ENCODE measurements at regions not wholly inside any gene's neighbourhood (a gene's known extent, or its start where the extent isn't known, plus 50 kb on each side); places are given as distances from the start of the nearest gene placed in this dataset.

DNA sequence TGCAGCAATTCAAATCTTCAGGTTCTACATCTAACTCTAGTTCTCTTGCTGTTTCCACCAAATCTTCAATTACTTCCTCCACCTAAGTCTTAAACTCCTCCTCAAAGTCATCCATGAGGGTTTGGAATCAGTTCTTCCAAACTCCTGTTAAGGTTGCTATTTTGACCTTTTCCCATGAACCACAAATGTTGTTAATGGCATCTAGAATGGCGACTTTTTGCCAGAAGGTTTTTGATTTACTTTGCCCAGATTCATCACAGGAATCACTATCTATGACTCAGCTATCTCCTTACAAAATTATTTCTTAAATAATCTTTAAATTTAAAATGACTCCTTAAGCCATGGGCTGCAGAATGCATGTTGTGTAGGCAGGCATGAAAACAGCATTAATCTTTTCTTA lies 368.9 kb upstream of the TNP1 start:
- TF ChIP-seq ARNT (IDR thresholded peaks at IDR 0.05) (no peak), TARDBP (IDR thresholded peaks at IDR 0.05) (no peak), SUZ12 (IDR thresholded peaks at IDR 0.05) (no peak), ZNF384 (IDR thresholded peaks at IDR 0.05) (no peak)

Data from HEK293T (cell line).